SK-N-SH (cell line): ENCODE measurements at regions not wholly inside any gene's neighbourhood (a gene's known extent, or its start where the extent isn't known, plus 50 kb on each side); places are given as distances from the start of the nearest gene placed in this dataset.
"Not testable (repeated sequence)": the region's sequence is repeated elsewhere in the genome, so short reads cannot be mapped to it uniquely, and the experiment has no call there.

Source experiments
- GABPA ChIP-seq: IDR thresholded peaks from 2 replicates; pipeline ENCODE4 v1.4.0; 2012; ENCODE audit warnings: low read depth, mild to moderate bottlenecking
- JUND ChIP-seq: IDR thresholded peaks from 2 replicates; pipeline ENCODE4 v1.4.0; 2012
- RAD21 ChIP-seq: IDR thresholded peaks from 2 replicates; pipeline ENCODE4 v1.6.1; 2012; ENCODE audit warnings: mild to moderate bottlenecking, low read length
- TF ChIP-seq, protein P1 (sequence below): IDR thresholded peaks from 2 replicates; pipeline ENCODE4 v1.4.0; 2012; ENCODE audit warnings: low read depth, borderline replicate concordance
- TF ChIP-seq, protein P2 (sequence below): fragments of 200-600 bp; sonication (generic); IDR thresholded peaks from 2 replicates; pipeline ENCODE4 v1.6.1; 2017; ENCODE audit warnings: antibody characterized with exemption, mild to moderate bottlenecking, moderate library complexity
- TF ChIP-seq, protein P3 (sequence below): IDR thresholded peaks from 2 replicates; pipeline ENCODE4 v1.4.0; 2012; ENCODE audit warnings: low read depth

DNA sequence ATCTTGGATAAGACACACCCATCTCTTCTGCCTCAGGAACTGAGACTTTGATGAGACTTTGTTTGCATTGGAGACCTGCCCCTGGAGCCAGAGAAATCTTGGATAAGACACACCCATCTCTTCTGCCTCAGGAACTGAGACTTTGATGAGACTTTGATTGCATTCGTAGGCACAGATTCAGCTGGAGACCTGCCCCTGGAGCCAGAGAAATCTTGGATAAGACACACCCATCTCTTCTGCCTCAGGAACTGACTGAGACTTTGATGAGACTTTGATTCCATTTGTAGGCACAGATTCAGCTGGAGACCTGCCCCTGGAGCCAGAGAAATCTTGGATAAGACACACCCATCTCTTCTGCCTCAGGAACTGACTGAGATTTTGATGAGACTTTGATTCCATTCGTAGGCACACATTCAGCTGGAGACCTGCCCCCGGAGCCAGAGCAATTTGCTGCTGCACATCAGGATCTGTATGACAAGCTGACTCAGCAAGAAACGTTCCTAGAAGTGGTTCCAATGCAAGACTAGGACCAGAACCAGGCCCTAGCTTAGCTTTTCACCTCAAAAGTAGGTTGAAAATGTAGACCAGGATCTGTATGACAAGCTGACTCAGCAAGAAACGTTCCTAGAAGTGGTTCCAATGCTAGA lies 54.0 kb upstream of the TMEM97 start:
- TF ChIP-seq RAD21, GABPA, JUND: not testable (repeated sequence)
- TF ChIP-seq, protein P1, sequence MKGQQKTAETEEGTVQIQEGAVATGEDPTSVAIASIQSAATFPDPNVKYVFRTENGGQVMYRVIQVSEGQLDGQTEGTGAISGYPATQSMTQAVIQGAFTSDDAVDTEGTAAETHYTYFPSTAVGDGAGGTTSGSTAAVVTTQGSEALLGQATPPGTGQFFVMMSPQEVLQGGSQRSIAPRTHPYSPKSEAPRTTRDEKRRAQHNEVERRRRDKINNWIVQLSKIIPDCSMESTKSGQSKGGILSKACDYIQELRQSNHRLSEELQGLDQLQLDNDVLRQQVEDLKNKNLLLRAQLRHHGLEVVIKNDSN = not testable (repeated sequence)
- TF ChIP-seq, protein P2, sequence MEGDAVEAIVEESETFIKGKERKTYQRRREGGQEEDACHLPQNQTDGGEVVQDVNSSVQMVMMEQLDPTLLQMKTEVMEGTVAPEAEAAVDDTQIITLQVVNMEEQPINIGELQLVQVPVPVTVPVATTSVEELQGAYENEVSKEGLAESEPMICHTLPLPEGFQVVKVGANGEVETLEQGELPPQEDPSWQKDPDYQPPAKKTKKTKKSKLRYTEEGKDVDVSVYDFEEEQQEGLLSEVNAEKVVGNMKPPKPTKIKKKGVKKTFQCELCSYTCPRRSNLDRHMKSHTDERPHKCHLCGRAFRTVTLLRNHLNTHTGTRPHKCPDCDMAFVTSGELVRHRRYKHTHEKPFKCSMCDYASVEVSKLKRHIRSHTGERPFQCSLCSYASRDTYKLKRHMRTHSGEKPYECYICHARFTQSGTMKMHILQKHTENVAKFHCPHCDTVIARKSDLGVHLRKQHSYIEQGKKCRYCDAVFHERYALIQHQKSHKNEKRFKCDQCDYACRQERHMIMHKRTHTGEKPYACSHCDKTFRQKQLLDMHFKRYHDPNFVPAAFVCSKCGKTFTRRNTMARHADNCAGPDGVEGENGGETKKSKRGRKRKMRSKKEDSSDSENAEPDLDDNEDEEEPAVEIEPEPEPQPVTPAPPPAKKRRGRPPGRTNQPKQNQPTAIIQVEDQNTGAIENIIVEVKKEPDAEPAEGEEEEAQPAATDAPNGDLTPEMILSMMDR = not testable (repeated sequence)
- TF ChIP-seq, protein P3, sequence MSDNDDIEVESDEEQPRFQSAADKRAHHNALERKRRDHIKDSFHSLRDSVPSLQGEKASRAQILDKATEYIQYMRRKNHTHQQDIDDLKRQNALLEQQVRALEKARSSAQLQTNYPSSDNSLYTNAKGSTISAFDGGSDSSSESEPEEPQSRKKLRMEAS = not testable (repeated sequence)
